ENCODE measurements at regions not wholly inside any gene's neighbourhood (a gene's known extent, or its start where the extent isn't known, plus 50 kb on each side); places are given as distances from the start of the nearest gene placed in this dataset.

DNA sequence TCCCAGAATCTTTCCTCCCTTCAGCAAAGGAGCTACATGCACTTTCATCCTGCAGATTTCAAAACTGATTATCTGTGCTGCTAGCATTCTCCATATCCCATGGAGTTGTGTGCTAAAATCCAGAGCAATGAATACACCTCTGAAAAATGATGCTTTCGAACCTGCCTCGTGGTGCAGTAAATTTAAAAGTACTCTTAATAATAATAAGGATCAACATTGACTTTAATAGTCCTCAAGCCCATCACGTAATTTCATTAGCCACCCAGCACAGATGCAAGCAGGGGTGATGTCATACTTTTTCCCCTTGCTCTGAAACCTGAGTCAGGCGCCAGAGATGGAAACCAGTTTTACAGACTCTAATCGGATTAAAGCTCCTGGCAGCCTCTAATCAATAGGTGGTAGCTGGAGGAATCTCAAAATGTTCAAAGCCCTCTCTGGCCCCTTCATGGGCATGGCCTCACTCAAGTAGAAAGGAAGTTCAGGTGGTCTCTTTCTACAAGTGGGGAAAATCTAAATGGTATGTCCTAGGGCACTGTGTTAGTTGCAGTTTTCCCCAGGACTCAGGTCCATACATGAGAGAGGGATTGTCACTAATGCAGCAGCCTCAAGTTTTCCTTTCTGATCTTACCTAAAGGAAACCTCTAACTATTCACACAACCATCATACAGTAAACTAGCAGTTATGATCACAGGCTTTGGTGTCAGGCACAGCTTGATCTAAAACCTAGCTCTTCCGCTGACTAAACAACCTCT is 221.6 kb upstream of the SLC30A5 start:
- TF ChIP-seq, protein P1, sequence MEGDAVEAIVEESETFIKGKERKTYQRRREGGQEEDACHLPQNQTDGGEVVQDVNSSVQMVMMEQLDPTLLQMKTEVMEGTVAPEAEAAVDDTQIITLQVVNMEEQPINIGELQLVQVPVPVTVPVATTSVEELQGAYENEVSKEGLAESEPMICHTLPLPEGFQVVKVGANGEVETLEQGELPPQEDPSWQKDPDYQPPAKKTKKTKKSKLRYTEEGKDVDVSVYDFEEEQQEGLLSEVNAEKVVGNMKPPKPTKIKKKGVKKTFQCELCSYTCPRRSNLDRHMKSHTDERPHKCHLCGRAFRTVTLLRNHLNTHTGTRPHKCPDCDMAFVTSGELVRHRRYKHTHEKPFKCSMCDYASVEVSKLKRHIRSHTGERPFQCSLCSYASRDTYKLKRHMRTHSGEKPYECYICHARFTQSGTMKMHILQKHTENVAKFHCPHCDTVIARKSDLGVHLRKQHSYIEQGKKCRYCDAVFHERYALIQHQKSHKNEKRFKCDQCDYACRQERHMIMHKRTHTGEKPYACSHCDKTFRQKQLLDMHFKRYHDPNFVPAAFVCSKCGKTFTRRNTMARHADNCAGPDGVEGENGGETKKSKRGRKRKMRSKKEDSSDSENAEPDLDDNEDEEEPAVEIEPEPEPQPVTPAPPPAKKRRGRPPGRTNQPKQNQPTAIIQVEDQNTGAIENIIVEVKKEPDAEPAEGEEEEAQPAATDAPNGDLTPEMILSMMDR (IDR thresholded peaks at IDR 0.05 in 2 of 3, conservative IDR thresholded peaks at IDR 0.05 in 1 of 3; ENCODE audit: borderline replicate concordance in 1 of 3, insufficient read depth in 1 of 3, low read depth in 2 of 3, low read length in 2 of 3): no peak
- TF ChIP-seq ZNF274 (IDR thresholded peaks at IDR 0.05; ENCODE audit: low read depth, low read length) (no peak), ELF1 (IDR thresholded peaks at IDR 0.05; ENCODE audit: borderline replicate concordance, low read depth) (no peak), CBX3 (IDR thresholded peaks at IDR 0.05; ENCODE audit: low read depth) (no peak), POLR2AphosphoS5 (IDR thresholded peaks at IDR 0.05; ENCODE audit: low read depth, low read length) (no peak), TCF7L2 (IDR thresholded peaks at IDR 0.05; ENCODE audit: borderline replicate concordance, extremely low read depth, insufficient read depth, insufficient read length) (no peak), POLR2A (IDR thresholded peaks at IDR 0.05; ENCODE audit: borderline replicate concordance, extremely low read depth, insufficient read depth, insufficient read length) (no peak), RAD21 (IDR thresholded peaks at IDR 0.05; ENCODE audit: low read depth) (no peak)

Measured in HCT116 (cell line).